Astrocyte (in vitro differentiated cells and primary cell): ENCODE measurements at regions not wholly inside any gene's neighbourhood (a gene's known extent, or its start where the extent isn't known, plus 50 kb on each side); places are given as distances from the start of the nearest gene placed in this dataset.
A peak's percentile ranks its signal among the peaks of the same experiment; 100 is the strongest.
"Not testable (repeated sequence)": the region's sequence is repeated elsewhere in the genome, so short reads cannot be mapped to it uniquely, and the experiment has no call there.

Experiments used
- DNase-seq: peaks from one replicate; pipeline ENCODE4 v3.0.0-alpha.2; 2010; ENCODE audit warnings: low read depth
- FAIRE-seq: peaks from 2 replicates; lab custom pipeline; 2011; peaks lifted over from hg19 to GRCh38; lab: Jason Lieb, UNC
- H2AFZ ChIP-seq: 2 replicates; pipeline ENCODE4 v1.6.0; 2012; ENCODE audit warnings: low read depth, low read length, inconsistent platforms
- H3K27ac ChIP-seq: 2 replicates; pipeline ENCODE4 v1.5.1; 2011; ENCODE audit warnings: low read depth, low read length, inconsistent platforms
- H3K27me3 ChIP-seq: 2 replicates; pipeline ENCODE4 v1.6.0; 2011; ENCODE audit warnings: low read length, inconsistent platforms; ENCODE audit not compliant: insufficient read depth
- H3K36me3 ChIP-seq: 2 replicates; pipeline ENCODE4 v1.5.1; 2011; ENCODE audit warnings: low read length, inconsistent platforms; ENCODE audit not compliant: insufficient read depth
- H3K4me1 ChIP-seq: 2 replicates; pipeline ENCODE4 v1.5.1; 2011; ENCODE audit warnings: low read length, inconsistent platforms; ENCODE audit not compliant: insufficient read depth
- H3K4me2 ChIP-seq: 2 replicates; pipeline ENCODE4 v1.6.0; 2012; ENCODE audit warnings: low read length, inconsistent platforms
- H3K4me3 ChIP-seq: 2 replicates; pipeline ENCODE4 v1.5.1; 2011; ENCODE audit warnings: low read depth, mild to moderate bottlenecking, low read length, inconsistent platforms; ENCODE audit not compliant: insufficient read depth
- H3K79me2 ChIP-seq: 2 replicates; pipeline ENCODE4 v1.6.0; 2012; ENCODE audit warnings: mild to moderate bottlenecking, low read length, inconsistent platforms; ENCODE audit not compliant: insufficient read depth
- H3K9ac ChIP-seq: 2 replicates; pipeline ENCODE4 v1.6.0; 2012; ENCODE audit warnings: mild to moderate bottlenecking, low read length, inconsistent platforms
- H3K9me3 ChIP-seq: 2 replicates; pipeline ENCODE4 v1.5.1; 2012; ENCODE audit warnings: low read depth, mild to moderate bottlenecking, low read length, inconsistent platforms; ENCODE audit not compliant: insufficient read depth
- H4K20me1 ChIP-seq: 2 replicates; pipeline ENCODE4 v1.6.0; 2012; ENCODE audit warnings: low read length, inconsistent platforms; ENCODE audit not compliant: insufficient read depth
- H3K27ac Mint-ChIP-seq: one replicate; pipeline ENCODE4 v1.8.0; 2021; ENCODE audit warnings: mild to moderate bottlenecking, mixed read lengths; ENCODE audit not compliant: unreplicated experiment
- H3K27me3 Mint-ChIP-seq: one replicate; pipeline ENCODE4 v1.8.0; 2021; ENCODE audit warnings: low read depth, mixed read lengths; ENCODE audit not compliant: unreplicated experiment
- H3K36me3 Mint-ChIP-seq: one replicate; pipeline ENCODE4 v1.8.0; 2021; ENCODE audit warnings: low read depth, mixed read lengths; ENCODE audit not compliant: unreplicated experiment
- H3K4me1 Mint-ChIP-seq: one replicate; pipeline ENCODE4 v1.8.0; 2021; ENCODE audit warnings: low read depth, mixed read lengths; ENCODE audit not compliant: unreplicated experiment
- H3K4me3 Mint-ChIP-seq: one replicate; pipeline ENCODE4 v1.8.0; 2021; ENCODE audit warnings: mild to moderate bottlenecking, moderate library complexity, mixed read lengths; ENCODE audit not compliant: unreplicated experiment
- H3K9me3 Mint-ChIP-seq: one replicate; pipeline ENCODE4 v1.8.0; 2021; ENCODE audit warnings: mild to moderate bottlenecking, mixed read lengths; ENCODE audit not compliant: unreplicated experiment
- EZH2 ChIP-seq: IDR thresholded peaks from 2 replicates; pipeline ENCODE4 v1.6.1; 2012; ENCODE audit warnings: mild to moderate bottlenecking, low read length, inconsistent platforms; ENCODE audit not compliant: insufficient read depth
- TF ChIP-seq, protein P1 (sequence below): IDR thresholded peaks from 2 replicates; pipeline ENCODE4 v1.5.1; 2011; ENCODE audit warnings: low read depth, mild to moderate bottlenecking, inconsistent platforms, low read length, moderate library complexity; ENCODE audit not compliant: insufficient read depth

DNA sequence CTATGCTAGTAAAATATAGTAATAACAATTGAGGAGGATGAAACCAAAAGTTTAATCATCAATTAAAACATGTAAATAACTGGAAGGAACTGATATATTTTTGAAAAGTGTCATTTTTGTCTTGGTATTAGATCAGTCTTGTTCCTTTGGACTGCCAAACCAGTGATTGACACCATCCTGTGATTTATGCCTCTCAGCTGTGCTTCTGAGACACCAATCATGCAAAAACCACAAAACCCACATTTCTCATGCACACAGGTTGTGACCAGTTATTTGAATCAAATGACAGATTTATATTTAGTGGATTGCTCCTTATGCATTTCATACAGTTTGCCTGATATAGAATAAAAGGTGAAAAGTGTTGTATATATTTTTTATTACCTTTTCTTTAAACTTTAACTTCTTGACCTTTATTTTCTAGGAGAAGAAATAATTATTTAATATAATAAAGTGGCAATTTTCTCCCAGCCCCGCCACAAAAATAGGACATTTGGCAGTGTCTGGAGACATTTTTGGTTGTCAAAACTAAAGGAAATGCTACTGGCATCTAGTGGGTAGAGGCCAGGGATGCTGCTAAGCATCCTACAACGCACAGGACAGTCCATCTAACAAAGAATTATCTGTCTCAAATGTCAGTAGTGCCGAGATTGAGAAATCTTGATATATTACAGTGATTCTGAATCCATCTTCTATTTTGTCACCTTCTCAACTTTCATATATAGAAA is 383.6 kb downstream of the BCKDHB start:
- TF ChIP-seq, protein P1, sequence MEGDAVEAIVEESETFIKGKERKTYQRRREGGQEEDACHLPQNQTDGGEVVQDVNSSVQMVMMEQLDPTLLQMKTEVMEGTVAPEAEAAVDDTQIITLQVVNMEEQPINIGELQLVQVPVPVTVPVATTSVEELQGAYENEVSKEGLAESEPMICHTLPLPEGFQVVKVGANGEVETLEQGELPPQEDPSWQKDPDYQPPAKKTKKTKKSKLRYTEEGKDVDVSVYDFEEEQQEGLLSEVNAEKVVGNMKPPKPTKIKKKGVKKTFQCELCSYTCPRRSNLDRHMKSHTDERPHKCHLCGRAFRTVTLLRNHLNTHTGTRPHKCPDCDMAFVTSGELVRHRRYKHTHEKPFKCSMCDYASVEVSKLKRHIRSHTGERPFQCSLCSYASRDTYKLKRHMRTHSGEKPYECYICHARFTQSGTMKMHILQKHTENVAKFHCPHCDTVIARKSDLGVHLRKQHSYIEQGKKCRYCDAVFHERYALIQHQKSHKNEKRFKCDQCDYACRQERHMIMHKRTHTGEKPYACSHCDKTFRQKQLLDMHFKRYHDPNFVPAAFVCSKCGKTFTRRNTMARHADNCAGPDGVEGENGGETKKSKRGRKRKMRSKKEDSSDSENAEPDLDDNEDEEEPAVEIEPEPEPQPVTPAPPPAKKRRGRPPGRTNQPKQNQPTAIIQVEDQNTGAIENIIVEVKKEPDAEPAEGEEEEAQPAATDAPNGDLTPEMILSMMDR: no peak
- no peak for TF ChIP-seq EZH2
- Mint-ChIP-seq H3K36me3 (no peaks in the 10 kb centered on the region), H3K27ac (no peak overlapping the region), H3K4me3 (no peak overlapping the region), H3K4me1 (peaks cover 2% of the 10 kb centered on the region), H3K27me3 (no peaks in the 10 kb centered on the region), H3K9me3 (no peaks in the 10 kb centered on the region)
- no peak for FAIRE-seq
- Histone ChIP-seq H3K4me3 (no peak overlapping the region), H2AFZ (no peak overlapping the region), H3K36me3 (no peaks in the 10 kb centered on the region), H4K20me1 (no peaks in the 10 kb centered on the region), H3K27ac (no peak overlapping the region), H3K79me2 (no peaks in the 10 kb centered on the region), H3K9me3 (no peaks in the 10 kb centered on the region), H3K4me2 (no peak overlapping the region), H3K9ac (no peak overlapping the region), H3K4me1 (no peaks in the 10 kb centered on the region), H3K27me3 (no peaks in the 10 kb centered on the region)
- peak; percentile 23 for DNase-seq

- Histone ChIP-seq H3K4me2 (no peak overlapping the region), H3K27ac (no peak overlapping the region), H3K79me2 (no peaks in the 10 kb centered on the region), H2AFZ (no peak overlapping the region), H3K27me3 (no peaks in the 10 kb centered on the region), H3K4me3 (no peak overlapping the region), H3K9me3 (no peaks in the 10 kb centered on the region), H3K36me3 (no peaks in the 10 kb centered on the region), H4K20me1 (no peaks in the 10 kb centered on the region), H3K9ac (no peak overlapping the region), H3K4me1 (no peaks in the 10 kb centered on the region)
- peaks cover 2% of the 10 kb centered on the region for H3K4me1 Mint-ChIP-seq
- DNase-seq (no peak), FAIRE-seq (no peak)
- H3K36me3 Mint-ChIP-seq: no peaks in the 10 kb centered on the region
- H3K9me3 Mint-ChIP-seq: peaks cover 1% of the 10 kb centered on the region
- no peak overlapping the region for H3K27ac Mint-ChIP-seq
- H3K4me3 Mint-ChIP-seq: no peak overlapping the region
- no peaks in the 10 kb centered on the region for H3K27me3 Mint-ChIP-seq
- no peak for TF ChIP-seq EZH2
- TF ChIP-seq, protein P1: no peak
Observed at GRCh38 chr6:80488190-80488589, 381.7 kb downstream of the BCKDHB start.

GRCh38 chr6:80485494-80485893 is 379.0 kb downstream of the BCKDHB start:
- not testable (repeated sequence) for FAIRE-seq, DNase-seq

More at GRCh38 chr6:80485494-80485893, 379.0 kb downstream of the BCKDHB start:
- H3K4me1 ChIP-seq, H4K20me1 ChIP-seq, H3K36me3 Mint-ChIP-seq, H3K4me3 Mint-ChIP-seq, H3K27ac ChIP-seq, H3K4me1 Mint-ChIP-seq, H3K27ac Mint-ChIP-seq, H3K9me3 Mint-ChIP-seq, H3K79me2 ChIP-seq, H3K27me3 Mint-ChIP-seq, H3K9ac ChIP-seq, H3K36me3 ChIP-seq, H3K9me3 ChIP-seq, H3K27me3 ChIP-seq, H3K4me3 ChIP-seq, H3K4me2 ChIP-seq, H2AFZ ChIP-seq: not testable (repeated sequence)
